H1 (cell line): ENCODE measurements at regions not wholly inside any gene's neighbourhood (a gene's known extent, or its start where the extent isn't known, plus 50 kb on each side); places are given as distances from the start of the nearest gene placed in this dataset.

Experiments
- CTCF ChIA-PET: fragments of 300-600 bp; sonication (Branson Sonifier 250); formaldehyde crosslinking; loops from one replicate; lab custom pipeline; 2021; ENCODE audit not compliant: partially characterized antibody; lab: Charles Lee
- POLR2A ChIA-PET: fragments of 300-600 bp; sonication (Branson Sonifier 250); formaldehyde crosslinking; loops from one replicate; lab custom pipeline; 2021; ENCODE audit warnings: inconsistent platforms; ENCODE audit not compliant: partially characterized antibody; lab: Charles Lee
- DNase-seq, 2 experiments: peaks; one replicate each; pipeline versions ENCODE4 v3.0.0 to v3.0.0-alpha.2; 2010 to 2022; ENCODE audit warnings: low spot score in 2 of 2, low read depth in 1 of 2, mixed read lengths in 1 of 2
- FAIRE-seq: peaks from 2 replicates; lab custom pipeline; 2011; peaks lifted over from hg19 to GRCh38; lab: Jason Lieb, UNC
- H2AFZ ChIP-seq: 2 replicates; pipeline ENCODE4 v1.8.1; 2012; ENCODE audit warnings: low read length, inconsistent platforms
- H2AK5ac ChIP-seq: 2 replicates; pipeline ENCODE4 v1.6.1; 2013; ENCODE audit warnings: low read depth, low read length
- H2BK120ac ChIP-seq: replicated peaks from 2 replicates; pipeline ENCODE3; 2013; ENCODE audit warnings: low read depth, low read length, inconsistent platforms
- H2BK12ac ChIP-seq: 2 replicates; pipeline ENCODE4 v1.6.1; 2013; ENCODE audit warnings: low read depth, low read length
- H2BK15ac ChIP-seq: 2 replicates; pipeline ENCODE4 v1.6.1; 2013; ENCODE audit warnings: low read length
- H2BK20ac ChIP-seq: 2 replicates; pipeline ENCODE4 v1.6.1; 2013; ENCODE audit warnings: low read length
- H2BK5ac ChIP-seq: 2 replicates; pipeline ENCODE4 v1.6.1; 2013; ENCODE audit warnings: low read depth, low read length
- H3K14ac ChIP-seq: 2 replicates; pipeline ENCODE4 v1.6.1; 2013; ENCODE audit warnings: inconsistent platforms; ENCODE audit not compliant: insufficient read length
- H3K18ac ChIP-seq: 2 replicates; pipeline ENCODE4 v1.6.1; 2013; ENCODE audit warnings: low read length; ENCODE audit errors: extremely low read depth
- H3K23ac ChIP-seq: 2 replicates; pipeline ENCODE4 v1.6.1; 2013; ENCODE audit warnings: inconsistent platforms; ENCODE audit not compliant: insufficient read length
- H3K23me2 ChIP-seq: 2 replicates; pipeline ENCODE4 v1.6.1; 2013; ENCODE audit warnings: low read depth, low read length
- H3K27ac ChIP-seq: 2 replicates; pipeline ENCODE4 v1.6.1; 2011; ENCODE audit warnings: low read depth, low read length, inconsistent platforms
- H3K27me3 ChIP-seq, 4 experiments: replicated peaks in 1 of 4; 1 replicate in 1 of 4; 2 replicates in 3 of 4; pipeline versions ENCODE4 v1.6.1 to v1.8.1; 2011 to 2013; ENCODE audit warnings: low read length in 3 of 4, mild to moderate bottlenecking in 3 of 4, inconsistent platforms in 2 of 4, mixed read lengths in 2 of 4, moderate library complexity in 1 of 4; ENCODE audit not compliant: control insufficient read depth in 3 of 4, insufficient read depth in 3 of 4; ENCODE audit errors: extremely low read depth in 1 of 4
- H3K36me3 ChIP-seq, 4 experiments: 2 replicates each; pipeline versions ENCODE4 v1.6.1 to v1.8.1; 2011 to 2013; ENCODE audit warnings: mild to moderate bottlenecking in 4 of 4, low read length in 3 of 4, moderate library complexity in 2 of 4, control low read depth in 1 of 4, inconsistent platforms in 1 of 4; ENCODE audit not compliant: insufficient read depth in 4 of 4, control insufficient read depth in 2 of 4
- H3K4ac ChIP-seq: replicated peaks from 2 replicates; pipeline ENCODE3; 2013; ENCODE audit warnings: low read length, low read depth, mixed read lengths, inconsistent platforms; ENCODE audit not compliant: insufficient read length
- H3K4me1 ChIP-seq, 4 experiments: replicated peaks in 1 of 4; 1 replicate in 1 of 4; 2 replicates in 3 of 4; pipeline versions ENCODE4 v1.6.1 to v1.8.1; 2011 to 2013; ENCODE audit warnings: low read length in 3 of 4, inconsistent platforms in 2 of 4, mixed read lengths in 1 of 4; ENCODE audit not compliant: insufficient read depth in 4 of 4, control insufficient read depth in 3 of 4
- H3K4me2 ChIP-seq, 2 experiments: 2 replicates each; pipeline versions ENCODE4 v1.6.1 to v1.8.1; 2011 to 2013; ENCODE audit warnings: low read depth in 2 of 2, low read length in 2 of 2, control low read depth in 1 of 2, inconsistent platforms in 1 of 2, mild to moderate bottlenecking in 1 of 2; ENCODE audit not compliant: insufficient read depth in 1 of 2
- H3K4me3 ChIP-seq, 4 experiments: fragments of 200-600, 300-600 bp in 1 of 4; sonication (generic), shearing (Covaris generic), sonication (Bioruptor Twin) in 1 of 4; 2 replicates each; pipeline versions ENCODE4 v1.5.1 to v1.8.1; 2011 to 2016; ENCODE audit warnings: low read length in 4 of 4, low read depth in 3 of 4, control low read depth in 2 of 4, inconsistent platforms in 2 of 4, mild to moderate bottlenecking in 2 of 4, mixed read lengths in 1 of 4, moderate library complexity in 1 of 4; ENCODE audit not compliant: insufficient read depth in 2 of 4; ENCODE audit errors: extremely low read depth in 1 of 4
- H3K56ac ChIP-seq: replicated peaks from 2 replicates; pipeline ENCODE3; 2013; ENCODE audit warnings: low read depth, mild to moderate bottlenecking, mixed read lengths, low read length, inconsistent platforms; ENCODE audit not compliant: insufficient read length
- H3K79me1 ChIP-seq: 2 replicates; pipeline ENCODE4 v1.6.1; 2013; ENCODE audit warnings: low read depth, low read length, control low read depth
- H3K79me2 ChIP-seq, 2 experiments: 2 replicates each; pipeline versions ENCODE4 v1.6.1 to v1.8.1; 2012 to 2013; ENCODE audit warnings: low read length in 2 of 2, mild to moderate bottlenecking in 2 of 2, inconsistent platforms in 1 of 2; ENCODE audit not compliant: insufficient read depth in 2 of 2, control insufficient read depth in 1 of 2
- H3K9ac ChIP-seq, 4 experiments: replicated peaks in 1 of 4; 1 replicate in 1 of 4; 2 replicates in 3 of 4; pipeline versions ENCODE4 v1.6.1 to v1.8.1; 2011 to 2013; ENCODE audit warnings: low read depth in 3 of 4, low read length in 3 of 4, control low read depth in 2 of 4, mild to moderate bottlenecking in 2 of 4, moderate library complexity in 2 of 4, inconsistent platforms in 1 of 4; ENCODE audit errors: extremely low read depth in 1 of 4
- H3K9me3 ChIP-seq, 2 experiments: 2 replicates each; pipeline versions ENCODE4 v1.6.1 to v1.8.1; 2012 to 2013; ENCODE audit warnings: mild to moderate bottlenecking in 2 of 2, moderate library complexity in 2 of 2, control low read depth in 1 of 2, inconsistent platforms in 1 of 2, low read depth in 1 of 2, low read length in 1 of 2, mixed read lengths in 1 of 2; ENCODE audit not compliant: insufficient read depth in 2 of 2
- H4K20me1 ChIP-seq, 2 experiments: replicated peaks in 1 of 2; 2 replicates each; pipeline versions ENCODE3 to v1.8.1; 2011 to 2013; ENCODE audit warnings: inconsistent platforms in 2 of 2, low read length in 2 of 2, mild to moderate bottlenecking in 1 of 2; ENCODE audit not compliant: insufficient read depth in 2 of 2, control insufficient read depth in 1 of 2
- H4K5ac ChIP-seq: 2 replicates; pipeline ENCODE4 v1.6.1; 2013; ENCODE audit warnings: low read length, low read depth, mixed read lengths, inconsistent platforms; ENCODE audit not compliant: insufficient read length
- H4K8ac ChIP-seq: 2 replicates; pipeline ENCODE4 v1.8.0; 2013; ENCODE audit warnings: mild to moderate bottlenecking, moderate library complexity, low read length, inconsistent platforms; ENCODE audit not compliant: insufficient read depth; ENCODE audit errors: extremely low read depth
- H4K91ac ChIP-seq: replicated peaks from 2 replicates; pipeline ENCODE3; 2013; ENCODE audit warnings: low read length, mixed read lengths, inconsistent platforms; ENCODE audit not compliant: insufficient read length
- ATF3 ChIP-seq: IDR thresholded peaks from 2 replicates; pipeline ENCODE4 v1.6.1; 2011; ENCODE audit warnings: low read depth, mild to moderate bottlenecking, low read length; ENCODE audit not compliant: insufficient read depth
- CBX5 ChIP-seq: fragments of 300-800, 300-1000 bp; sonication (generic); IDR thresholded peaks from 2 replicates; pipeline ENCODE4 v1.7.1; 2016; ENCODE audit warnings: antibody characterized with exemption, low read length, low read depth
- CHD1 ChIP-seq: IDR thresholded peaks from 2 replicates; pipeline ENCODE4 v1.6.1; 2012; ENCODE audit warnings: low read depth, low read length, improper control_type of control experiment
- CHD2 ChIP-seq: IDR thresholded peaks from 2 replicates; pipeline ENCODE4 v1.6.1; 2012; ENCODE audit warnings: low read length, improper control_type of control experiment
- CREB1 ChIP-seq: IDR thresholded peaks from 2 replicates; pipeline ENCODE4 v1.6.1; 2012; ENCODE audit warnings: inconsistent platforms
- E2F6 ChIP-seq: IDR thresholded peaks from 2 replicates; pipeline ENCODE4 v1.6.1; 2012; ENCODE audit warnings: inconsistent platforms
- GABPA ChIP-seq: IDR thresholded peaks from 2 replicates; pipeline ENCODE4 v1.6.1; 2011; ENCODE audit warnings: mild to moderate bottlenecking, low read length, moderate library complexity, borderline replicate concordance; ENCODE audit not compliant: insufficient read depth
- HDAC2 ChIP-seq, 2 experiments: fragments of 300-600 bp in 1 of 2; sonication (generic) in 1 of 2; IDR thresholded peaks; 2 replicates each; pipeline ENCODE4 v1.6.1; 2011 to 2012; ENCODE audit warnings: low read depth in 2 of 2, low read length in 2 of 2, mild to moderate bottlenecking in 2 of 2, moderate library complexity in 2 of 2, borderline replicate concordance in 1 of 2, inconsistent platforms in 1 of 2
- JUN ChIP-seq: IDR thresholded peaks from 2 replicates; pipeline ENCODE4 v1.6.1; 2011; ENCODE audit warnings: low read depth, mild to moderate bottlenecking, improper control_type of control experiment, low read length
- RNF2 ChIP-seq: fragments of 200-900, 300-1000 bp; sonication (generic); IDR thresholded peaks from 2 replicates; pipeline ENCODE4 v1.7.1; 2016; ENCODE audit warnings: borderline replicate concordance, low read depth, mild to moderate bottlenecking, antibody characterized with exemption, low read length; ENCODE audit not compliant: poor library complexity, severe bottlenecking; ENCODE audit errors: missing control alignments
- RXRA ChIP-seq: IDR thresholded peaks from 2 replicates; pipeline ENCODE4 v1.6.1; 2011; ENCODE audit warnings: low read depth, mild to moderate bottlenecking, low read length, moderate library complexity; ENCODE audit not compliant: insufficient read depth
- SIX5 ChIP-seq: IDR thresholded peaks from 2 replicates; pipeline ENCODE4 v1.6.1; 2011; ENCODE audit warnings: mild to moderate bottlenecking, low read depth, low read length
- SRF ChIP-seq: IDR thresholded peaks from 2 replicates; pipeline ENCODE4 v1.6.1; 2011; ENCODE audit warnings: mild to moderate bottlenecking, low read depth, low read length, moderate library complexity
- YY1 ChIP-seq: IDR thresholded peaks from 2 replicates; pipeline ENCODE4 v1.6.1; 2011; ENCODE audit warnings: low read depth, mild to moderate bottlenecking, low read length
- WGBS, 2 experiments: shearing (Covaris generic) in 1 of 2; methylation state at CpG; one replicate each; pipeline versions ENCODE4 v1.1.6 to v1.1.7; 2013 to 2015; ENCODE audit warnings: low lambda C conversion rate in 2 of 2, mixed read lengths in 2 of 2, inconsistent platforms in 1 of 2, low coverage in 1 of 2, missing lambda C conversion rate in 1 of 2; ENCODE audit not compliant: insufficient replicate concordance in 2 of 2, insufficient coverage in 1 of 2, insufficient read length in 1 of 2; ENCODE audit errors: extremely low coverage in 1 of 2, missing lambda C conversion rate in 1 of 2; 5-methylcytosine and 5-hydroxymethylcytosine counted together

- ChIA-PET POLR2A (no interaction called here), CTCF (interaction anchor here (2.0 kb wide), 1 partner anchor 12 kb away, joined by 4 read pairs; no protein-coding TSS in a partner anchor)
- Histone ChIP-seq H4K5ac (no peak overlapping the region), H3K79me1 (no peaks in the 10 kb centered on the region), H3K4ac (no peak overlapping the region), H3K4me1 (peaks cover 0 to 5% (median 0%) of the 10 kb centered on the region in 4 experiments; a peak in 1 of 7 replicates), H2BK12ac (no peak overlapping the region), H3K14ac (no peak overlapping the region), H2BK15ac (no peak overlapping the region), H3K9ac (no peak overlapping the region), H3K4me2 (no peak overlapping the region), H2BK20ac (no peak overlapping the region), H3K79me2 (no peaks in the 10 kb centered on the region), H4K20me1 (no peaks in the 10 kb centered on the region), H2BK120ac (no peak overlapping the region), H3K23me2 (no peaks in the 10 kb centered on the region), H3K56ac (no peak overlapping the region), H3K27ac (no peak overlapping the region), H3K23ac (no peak overlapping the region), H4K91ac (no peak overlapping the region), H3K27me3 (no peaks in the 10 kb centered on the region), H2BK5ac (no peak overlapping the region), H2AFZ (no peak overlapping the region), H4K8ac (no peak overlapping the region), H3K4me3 (no peak overlapping the region), H3K18ac (no peak overlapping the region), H2AK5ac (no peak overlapping the region), H3K36me3 (no peaks in the 10 kb centered on the region), H3K9me3 (peaks cover 0 to 5% of the 10 kb centered on the region in 2 experiments; a peak in 1 of 4 replicates)
- WGBS, 2 experiments = 89% methylated on average over 3 of the region's 3 CpGs; no CpG with 5 or more reads in 1 of the 2 experiments
- FAIRE-seq (no peak), DNase-seq (no peak)
- TF ChIP-seq HDAC2 (IDR thresholded peaks at IDR 0.05; ENCODE audit: borderline replicate concordance in 1 of 2, low read depth in 2 of 2, low read length in 2 of 2) = no peak
- TF ChIP-seq SRF = no peak
- no peak for TF ChIP-seq JUN
- no peak for TF ChIP-seq GABPA
- TF ChIP-seq CREB1 = no peak
- TF ChIP-seq E2F6 = no peak
- no peak for TF ChIP-seq RNF2
- TF ChIP-seq CBX5 = no peak
- TF ChIP-seq CHD2 = no peak
- no peak for TF ChIP-seq RXRA
- TF ChIP-seq CHD1 = no peak
- no peak for TF ChIP-seq SIX5
- no peak for TF ChIP-seq ATF3
- no peak for TF ChIP-seq YY1
These were observed 214.0 kb upstream of the LEF1 start for GRCh38 chr4:108382751-108383150.
